Astrocyte of the cerebellum (primary cell): ENCODE measurements at regions not wholly inside any gene's neighbourhood (a gene's known extent, or its start where the extent isn't known, plus 50 kb on each side); places are given as distances from the start of the nearest gene placed in this dataset.

Experiments
- DNase-seq: peaks from one replicate; pipeline ENCODE4 v3.0.0-alpha.2; 2011; ENCODE audit warnings: low read depth
- H3K4me3 ChIP-seq: 2 replicates; pipeline ENCODE4 v1.5.1; 2011; ENCODE audit warnings: mild to moderate bottlenecking, low read depth, low read length, moderate library complexity
- in situ Hi-C: cut with HindIII; loops from 2 replicates; pipeline ENCODE4 v1.10.0; 2017; ENCODE audit warnings: low sequenced_read_pairs
- TF ChIP-seq, protein P1 (sequence below): IDR thresholded peaks from 2 replicates; pipeline ENCODE4 v1.5.1; 2012; ENCODE audit warnings: low read length, low read depth, moderate library complexity, mild to moderate bottlenecking; ENCODE audit errors: missing control alignments

DNA sequence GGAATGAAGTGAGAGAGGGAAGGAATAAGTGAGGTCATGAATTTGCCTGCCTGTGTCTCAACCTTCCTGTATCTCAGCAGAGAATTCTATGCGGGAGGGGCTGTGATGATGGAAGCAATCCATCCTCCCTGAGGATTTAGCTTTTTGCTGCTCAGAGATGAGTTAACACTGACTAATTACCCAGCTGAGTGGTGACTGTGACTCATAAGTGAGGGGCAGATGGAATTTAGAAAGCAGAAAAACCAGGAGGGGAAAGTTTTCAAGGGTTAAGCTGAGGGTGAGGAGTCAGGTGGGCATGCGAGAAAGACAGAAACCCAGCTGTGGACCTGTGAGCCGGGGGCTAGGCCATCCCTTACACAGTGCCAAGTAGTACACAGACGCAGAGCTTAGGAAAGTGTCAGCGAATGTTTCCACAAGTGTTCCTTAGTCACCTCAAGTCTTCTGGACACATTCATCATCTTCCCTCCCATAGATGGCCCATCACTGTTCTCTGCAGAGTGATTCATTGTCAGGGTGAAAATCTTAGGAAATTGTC, 277.9 kb downstream of the IPO8 start:
- DNase-seq: peak; percentile 60
- in situ Hi-C loops: no loop called here
- TF ChIP-seq, protein P1, sequence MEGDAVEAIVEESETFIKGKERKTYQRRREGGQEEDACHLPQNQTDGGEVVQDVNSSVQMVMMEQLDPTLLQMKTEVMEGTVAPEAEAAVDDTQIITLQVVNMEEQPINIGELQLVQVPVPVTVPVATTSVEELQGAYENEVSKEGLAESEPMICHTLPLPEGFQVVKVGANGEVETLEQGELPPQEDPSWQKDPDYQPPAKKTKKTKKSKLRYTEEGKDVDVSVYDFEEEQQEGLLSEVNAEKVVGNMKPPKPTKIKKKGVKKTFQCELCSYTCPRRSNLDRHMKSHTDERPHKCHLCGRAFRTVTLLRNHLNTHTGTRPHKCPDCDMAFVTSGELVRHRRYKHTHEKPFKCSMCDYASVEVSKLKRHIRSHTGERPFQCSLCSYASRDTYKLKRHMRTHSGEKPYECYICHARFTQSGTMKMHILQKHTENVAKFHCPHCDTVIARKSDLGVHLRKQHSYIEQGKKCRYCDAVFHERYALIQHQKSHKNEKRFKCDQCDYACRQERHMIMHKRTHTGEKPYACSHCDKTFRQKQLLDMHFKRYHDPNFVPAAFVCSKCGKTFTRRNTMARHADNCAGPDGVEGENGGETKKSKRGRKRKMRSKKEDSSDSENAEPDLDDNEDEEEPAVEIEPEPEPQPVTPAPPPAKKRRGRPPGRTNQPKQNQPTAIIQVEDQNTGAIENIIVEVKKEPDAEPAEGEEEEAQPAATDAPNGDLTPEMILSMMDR: no peak
- H3K4me3 ChIP-seq: no peak overlapping the region

GRCh38 chr12:30416631-30417030, 279.0 kb downstream of the IPO8 start:
- no peak for DNase-seq
- in situ Hi-C loops: no loop called here

GRCh38 chr12:30415777-30416176, 279.9 kb downstream of the IPO8 start:
- TF ChIP-seq, protein P1: no peak
- in situ Hi-C loops: no loop called here
- DNase-seq: no peak
- no peak overlapping the region for H3K4me3 ChIP-seq

More at GRCh38 chr12:30416631-30417030, 279.0 kb downstream of the IPO8 start:
- TF ChIP-seq, protein P1: no peak
- H3K4me3 ChIP-seq: no peak overlapping the region

DNA sequence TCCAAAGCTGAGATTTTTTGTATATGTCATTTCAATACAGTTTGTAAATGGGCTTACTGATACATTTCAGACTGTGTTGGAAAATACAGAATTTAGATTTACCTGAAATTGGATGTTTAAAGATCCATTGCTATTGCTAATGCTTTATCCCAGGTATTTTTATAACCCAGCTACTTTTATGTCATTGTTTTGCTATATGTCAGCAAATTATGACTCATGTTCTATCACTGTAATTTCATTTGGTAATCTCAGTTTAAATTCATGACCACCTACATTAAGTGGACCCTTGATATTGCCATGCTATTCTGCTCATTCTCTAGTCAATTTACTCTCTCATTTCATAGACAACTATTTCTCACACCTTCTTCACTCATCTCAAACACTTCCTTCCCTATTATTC, 281.2 kb downstream of the IPO8 start:
- H3K4me3 ChIP-seq: no peak overlapping the region
- TF ChIP-seq, protein P1: no peak
- no peak for DNase-seq
- in situ Hi-C loops: no loop called here

DNA sequence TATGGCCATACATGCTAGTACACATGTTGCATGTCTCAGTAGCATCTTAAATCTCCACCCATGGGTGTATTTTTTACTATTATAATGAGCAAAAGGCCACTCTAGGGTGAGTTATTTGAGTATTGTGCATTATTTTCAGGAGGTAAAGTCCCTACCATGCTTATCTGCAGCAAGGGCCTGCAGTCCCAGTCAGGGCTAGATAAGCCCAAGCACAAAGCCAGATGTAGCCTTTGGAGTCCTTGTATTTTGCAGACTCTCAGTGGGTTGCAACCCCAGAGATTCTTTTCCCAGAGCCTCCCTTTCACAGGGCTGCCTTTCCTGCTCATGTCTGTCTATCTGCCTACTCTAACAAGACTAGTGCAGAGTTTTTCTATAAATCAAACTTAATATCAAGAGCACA, 295.3 kb downstream of the IPO8 start:
- DNase-seq: no peak
- TF ChIP-seq, protein P1: no peak
- in situ Hi-C loops: no loop called here
- H3K4me3 ChIP-seq: no peak overlapping the region

GRCh38 chr12:30399859-30400258, 295.8 kb downstream of the IPO8 start:
- TF ChIP-seq, protein P1: no peak
- in situ Hi-C loops: no loop called here
- no peak overlapping the region for H3K4me3 ChIP-seq
- no peak for DNase-seq
